ENCODE measurements at regions not wholly inside any gene's neighbourhood (a gene's known extent, or its start where the extent isn't known, plus 50 kb on each side); places are given as distances from the start of the nearest gene placed in this dataset.
"Not testable (repeated sequence)": the region's sequence is repeated elsewhere in the genome, so short reads cannot be mapped to it uniquely, and the experiment has no call there.

- Histone ChIP-seq H3K27me3 (ENCODE audit: low read depth) (no peaks in the 10 kb centered on the region), H3K27ac (no peak overlapping the region), H3K9me3 (no peaks in the 10 kb centered on the region), H3K36me3 (no peaks in the 10 kb centered on the region), H3K4me3 (no peak overlapping the region), H3K4me1 (no peaks in the 10 kb centered on the region)
- intact Hi-C loops (cut with DNase I): no loop called here
- ATAC-seq (no peak), DNase-seq (no peak)
- no peak for TF ChIP-seq CTCF (IDR thresholded peaks at IDR 0.05)
Measured at GRCh38 chr3:163382183-163382582, 1696.1 kb downstream of the SI start.

DNA sequence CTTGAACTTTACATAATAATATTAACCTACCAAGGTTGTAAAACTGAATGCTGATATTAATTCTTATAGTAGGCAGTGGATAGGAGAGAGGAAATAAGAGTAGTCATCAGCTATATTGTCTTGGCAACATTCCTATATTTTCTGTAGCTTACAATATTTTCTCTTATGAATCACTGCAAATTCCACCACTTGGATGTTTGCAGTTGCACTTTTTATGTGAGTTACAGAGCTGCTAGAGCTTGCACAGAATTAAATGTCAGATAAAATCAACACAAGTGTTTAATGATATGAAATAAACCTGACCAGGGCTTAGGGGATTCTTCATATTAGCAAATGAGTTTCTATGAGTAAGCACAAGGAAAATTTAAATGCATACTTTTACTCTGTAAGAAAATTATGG, 1710.1 kb downstream of the SI start:
- DNase-seq (no peak), ATAC-seq (no peak)
- intact Hi-C loops (cut with DNase I): no loop called here
- no peak for TF ChIP-seq CTCF (IDR thresholded peaks at IDR 0.05)
- Histone ChIP-seq H3K9me3 (no peaks in the 10 kb centered on the region), H3K36me3 (no peaks in the 10 kb centered on the region), H3K27ac (no peak overlapping the region), H3K4me1 (no peaks in the 10 kb centered on the region), H3K27me3 (ENCODE audit: low read depth) (no peaks in the 10 kb centered on the region), H3K4me3 (no peak overlapping the region)

- intact Hi-C loops (cut with DNase I): no loop called here
- Histone ChIP-seq H3K9me3 (no peaks in the 10 kb centered on the region), H3K4me1 (no peaks in the 10 kb centered on the region), H3K36me3 (no peaks in the 10 kb centered on the region), H3K27me3 (ENCODE audit: low read depth) (no peaks in the 10 kb centered on the region), H3K4me3 (no peak overlapping the region), H3K27ac (no peak overlapping the region)
- DNase-seq (no peak), ATAC-seq (no peak)
- TF ChIP-seq CTCF (IDR thresholded peaks at IDR 0.05): no peak
Measured at GRCh38 chr3:163364717-163365116, 1713.6 kb downstream of the SI start.

DNA sequence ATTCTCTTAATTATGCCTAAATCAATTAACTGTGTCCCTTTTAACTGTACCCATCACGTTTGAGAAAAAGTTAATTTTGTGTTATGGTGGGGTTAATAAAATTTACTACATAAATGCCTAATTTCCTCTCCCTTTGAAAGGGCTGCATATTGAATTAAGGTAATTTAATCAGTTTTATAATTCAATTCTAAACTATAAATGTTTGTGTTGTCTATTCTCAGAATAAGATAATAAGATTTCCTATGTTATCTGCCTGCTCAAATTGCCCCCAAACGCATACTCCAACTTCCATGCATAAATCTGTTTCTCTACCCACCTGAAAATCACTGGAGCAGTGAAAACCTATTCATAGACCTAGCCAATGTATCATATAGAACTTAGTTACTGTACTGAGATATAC, 1716.1 kb downstream of the SI start:
- Histone ChIP-seq H3K4me1 (no peaks in the 10 kb centered on the region), H3K27ac (no peak overlapping the region), H3K27me3 (ENCODE audit: low read depth) (no peaks in the 10 kb centered on the region), H3K36me3 (no peaks in the 10 kb centered on the region), H3K4me3 (no peak overlapping the region), H3K9me3 (no peaks in the 10 kb centered on the region)
- TF ChIP-seq CTCF (IDR thresholded peaks at IDR 0.05): no peak
- intact Hi-C loops (cut with DNase I): no loop called here
- no peak for ATAC-seq
- no peak for DNase-seq

- H3K27ac ChIP-seq; H3K27me3 ChIP-seq (ENCODE audit: low read depth); intact Hi-C loops (cut with DNase I); H3K4me3 ChIP-seq; H3K9me3 ChIP-seq; ATAC-seq; H3K4me1 ChIP-seq; H3K36me3 ChIP-seq; DNase-seq: not testable (repeated sequence)
Measured at GRCh38 chr3:163361357-163361878, 1716.9 kb downstream of the SI start.

GRCh38 chr3:163347944-163348343, 1730.4 kb downstream of the SI start:
- intact Hi-C loops (cut with DNase I): no loop called here
- H3K27ac ChIP-seq: no peak overlapping the region
- DNase-seq: no peak

More at GRCh38 chr3:163347944-163348343, 1730.4 kb downstream of the SI start:
- no peaks in the 10 kb centered on the region for H3K27me3 ChIP-seq (ENCODE audit: low read depth)
- H3K4me3 ChIP-seq: no peak overlapping the region
- ATAC-seq: no peak
- no peaks in the 10 kb centered on the region for H3K4me1 ChIP-seq
- H3K36me3 ChIP-seq: no peaks in the 10 kb centered on the region
- no peaks in the 10 kb centered on the region for H3K9me3 ChIP-seq
- TF ChIP-seq CTCF (IDR thresholded peaks at IDR 0.05): no peak

All from lower lobe of right lung (tissue), 2 donors.